Lower leg skin (tissue), 3 donors: ENCODE measurements at regions not wholly inside any gene's neighbourhood (a gene's known extent, or its start where the extent isn't known, plus 50 kb on each side); places are given as distances from the start of the nearest gene placed in this dataset.

Experiments
- POLR2A ChIP-seq, 2 donors: fragments of 450-650 bp; IDR thresholded peaks; one replicate each; pipeline ENCODE4 v1.6.1; 2016 to 2017; ENCODE audit warnings: antibody characterized with exemption in 2 of 2, mild to moderate bottlenecking in 1 of 2, moderate library complexity in 1 of 2
- TF ChIP-seq, protein P1 (sequence below), 3 donors: fragments of 450-650 bp; IDR thresholded peaks; one replicate each; pipeline ENCODE4 v1.5.1; 2016; ENCODE audit warnings: antibody characterized with exemption in 3 of 3, mild to moderate bottlenecking in 3 of 3, moderate library complexity in 2 of 3

DNA sequence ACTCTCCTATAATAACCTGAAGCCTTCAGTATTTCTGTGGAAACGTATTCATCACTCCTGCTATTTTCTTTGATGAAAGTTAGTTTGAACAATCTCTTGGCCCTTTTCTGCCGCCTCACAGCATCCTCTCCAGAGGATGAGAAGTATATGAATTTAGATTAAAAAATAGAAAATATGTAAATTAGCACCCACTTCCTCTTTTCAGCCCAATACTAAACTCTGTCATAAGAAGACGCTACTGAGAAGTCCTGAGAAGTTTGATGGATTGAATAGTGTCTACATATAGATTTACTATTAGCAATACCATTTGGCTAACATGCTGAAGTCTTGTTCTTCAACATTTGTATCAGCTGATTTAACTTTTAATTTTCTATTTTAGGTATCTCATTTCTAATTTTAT is 526.4 kb upstream of the SPHKAP start:
- TF ChIP-seq, protein P1, sequence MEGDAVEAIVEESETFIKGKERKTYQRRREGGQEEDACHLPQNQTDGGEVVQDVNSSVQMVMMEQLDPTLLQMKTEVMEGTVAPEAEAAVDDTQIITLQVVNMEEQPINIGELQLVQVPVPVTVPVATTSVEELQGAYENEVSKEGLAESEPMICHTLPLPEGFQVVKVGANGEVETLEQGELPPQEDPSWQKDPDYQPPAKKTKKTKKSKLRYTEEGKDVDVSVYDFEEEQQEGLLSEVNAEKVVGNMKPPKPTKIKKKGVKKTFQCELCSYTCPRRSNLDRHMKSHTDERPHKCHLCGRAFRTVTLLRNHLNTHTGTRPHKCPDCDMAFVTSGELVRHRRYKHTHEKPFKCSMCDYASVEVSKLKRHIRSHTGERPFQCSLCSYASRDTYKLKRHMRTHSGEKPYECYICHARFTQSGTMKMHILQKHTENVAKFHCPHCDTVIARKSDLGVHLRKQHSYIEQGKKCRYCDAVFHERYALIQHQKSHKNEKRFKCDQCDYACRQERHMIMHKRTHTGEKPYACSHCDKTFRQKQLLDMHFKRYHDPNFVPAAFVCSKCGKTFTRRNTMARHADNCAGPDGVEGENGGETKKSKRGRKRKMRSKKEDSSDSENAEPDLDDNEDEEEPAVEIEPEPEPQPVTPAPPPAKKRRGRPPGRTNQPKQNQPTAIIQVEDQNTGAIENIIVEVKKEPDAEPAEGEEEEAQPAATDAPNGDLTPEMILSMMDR (IDR thresholded peaks at IDR 0.05): no peak
- no peak for TF ChIP-seq POLR2A (IDR thresholded peaks at IDR 0.05)
